DOHH2 (cell line): ENCODE measurements at regions not wholly inside any gene's neighbourhood (a gene's known extent, or its start where the extent isn't known, plus 50 kb on each side); places are given as distances from the start of the nearest gene placed in this dataset.

ENCODE experiments used
- CTCF ChIP-seq: fragments of 200-600 bp; sonication (generic); IDR thresholded peaks from one replicate; pipeline ENCODE4 v1.5.1; 2014; ENCODE audit warnings: antibody characterized with exemption, mild to moderate bottlenecking, low read depth, low read length; ENCODE audit not compliant: poor library complexity, severe bottlenecking
- EZH2phosphoT487 ChIP-seq: fragments of 200-600 bp; sonication (generic); IDR thresholded peaks from 2 replicates; pipeline ENCODE4 v1.6.1; 2017; ENCODE audit warnings: borderline replicate concordance, mild to moderate bottlenecking, antibody characterized with exemption, low read length, moderate library complexity, mixed read lengths

- TF ChIP-seq CTCF (no peak), EZH2phosphoT487 (no peak)
Measured at GRCh38 chr10:130493021-130493420, 356.8 kb downstream of the GLRX3 start.
